ENCODE measurements at regions not wholly inside any gene's neighbourhood (a gene's known extent, or its start where the extent isn't known, plus 50 kb on each side); places are given as distances from the start of the nearest gene placed in this dataset.
A peak's percentile ranks its signal among the peaks of the same experiment; 100 is the strongest.

GRCh38 chr10:33454554-33454953 is 120.1 kb upstream of the NRP1 start:
- no peaks in the 10 kb centered on the region for H3K27me3 ChIP-seq (ENCODE audit: control insufficient read depth, insufficient read depth, low read length)
- H3K79me2 ChIP-seq (ENCODE audit: control insufficient read depth, insufficient read depth, low read length) = no peaks in the 10 kb centered on the region
- H3K9me3 ChIP-seq (ENCODE audit: control insufficient read depth, insufficient read depth, low read depth, low read length) = no peaks in the 10 kb centered on the region
- no peaks in the 10 kb centered on the region for H4K20me1 ChIP-seq (ENCODE audit: control insufficient read depth, extremely low read depth, insufficient read depth, low read length)
- no peak overlapping the region for H3K4me3 ChIP-seq (replicated peaks in 1 of 4; ENCODE audit: control extremely low read depth in 1 of 4, insufficient read depth in 1 of 4, low read depth in 3 of 4, low read length in 4 of 4)
- no peaks in the 10 kb centered on the region for H3K4me1 ChIP-seq (ENCODE audit: control insufficient read depth, extremely low read depth, insufficient read depth, low read length)
- H3K9ac ChIP-seq (ENCODE audit: insufficient read depth, low read length) = no peak overlapping the region
- no peak for DNase-seq (ENCODE audit: low read depth in 2 of 2)
- H3K27ac ChIP-seq (ENCODE audit: insufficient read depth, low read length) = no peak overlapping the region
- no peak for TF ChIP-seq CTCF (conservative IDR thresholded peaks at IDR 0.05 in 1 of 2, IDR thresholded peaks at IDR 0.05 in 1 of 2; ENCODE audit: low read depth in 1 of 2, low read length in 2 of 2)
- TF ChIP-seq EZH2 (IDR thresholded peaks at IDR 0.05; ENCODE audit: low read length, missing control alignments) = no peak
- H2AFZ ChIP-seq (ENCODE audit: low read length) = no peak overlapping the region
- no peaks in the 10 kb centered on the region for H3K36me3 ChIP-seq (ENCODE audit: control insufficient read depth, insufficient read depth, low read length)
- H3K4me2 ChIP-seq (ENCODE audit: extremely low read depth, insufficient read depth, low read length) = no peak overlapping the region

GRCh38 chr10:33453081-33454025 is 118.9 kb upstream of the NRP1 start:
- Histone ChIP-seq H3K9ac (ENCODE audit: insufficient read depth, low read length) (no peak overlapping the region), H2AFZ (ENCODE audit: low read length) (no peak overlapping the region), H3K4me2 (ENCODE audit: extremely low read depth, insufficient read depth, low read length) (no peak overlapping the region), H3K79me2 (ENCODE audit: control insufficient read depth, insufficient read depth, low read length) (no peaks in the 10 kb centered on the region), H3K9me3 (ENCODE audit: control insufficient read depth, insufficient read depth, low read depth, low read length) (no peaks in the 10 kb centered on the region), H3K4me3 (replicated peaks in 1 of 4; ENCODE audit: control extremely low read depth in 1 of 4, insufficient read depth in 1 of 4, low read depth in 3 of 4, low read length in 4 of 4) (no peak overlapping the region), H3K4me1 (ENCODE audit: control insufficient read depth, extremely low read depth, insufficient read depth, low read length) (no peaks in the 10 kb centered on the region), H3K27me3 (ENCODE audit: control insufficient read depth, insufficient read depth, low read length) (no peaks in the 10 kb centered on the region), H3K27ac (ENCODE audit: insufficient read depth, low read length) (no peak overlapping the region), H4K20me1 (ENCODE audit: control insufficient read depth, extremely low read depth, insufficient read depth, low read length) (no peaks in the 10 kb centered on the region), H3K36me3 (ENCODE audit: control insufficient read depth, insufficient read depth, low read length) (no peaks in the 10 kb centered on the region)
- peak in 1 of 2 donors; percentile 91 for DNase-seq (ENCODE audit: low read depth in 2 of 2)
- TF ChIP-seq EZH2 (IDR thresholded peaks at IDR 0.05; ENCODE audit: low read length, missing control alignments) (no peak), CTCF (conservative IDR thresholded peaks at IDR 0.05 in 1 of 2, IDR thresholded peaks at IDR 0.05 in 1 of 2; ENCODE audit: low read depth in 1 of 2, low read length in 2 of 2) (no peak)

- H4K20me1 ChIP-seq (ENCODE audit: control insufficient read depth, extremely low read depth, insufficient read depth, low read length) = no peaks in the 10 kb centered on the region
- H3K9ac ChIP-seq (ENCODE audit: insufficient read depth, low read length) = no peak overlapping the region
- no peaks in the 10 kb centered on the region for H3K9me3 ChIP-seq (ENCODE audit: control insufficient read depth, insufficient read depth, low read depth, low read length)
- no peak for DNase-seq (ENCODE audit: low read depth in 2 of 2)
- H3K4me2 ChIP-seq (ENCODE audit: extremely low read depth, insufficient read depth, low read length) = no peak overlapping the region
- H3K4me3 ChIP-seq (replicated peaks in 1 of 4; ENCODE audit: control extremely low read depth in 1 of 4, insufficient read depth in 1 of 4, low read depth in 3 of 4, low read length in 4 of 4) = no peak overlapping the region
- no peak overlapping the region for H2AFZ ChIP-seq (ENCODE audit: low read length)
- H3K36me3 ChIP-seq (ENCODE audit: control insufficient read depth, insufficient read depth, low read length) = no peaks in the 10 kb centered on the region
- no peaks in the 10 kb centered on the region for H3K79me2 ChIP-seq (ENCODE audit: control insufficient read depth, insufficient read depth, low read length)
- H3K4me1 ChIP-seq (ENCODE audit: control insufficient read depth, extremely low read depth, insufficient read depth, low read length) = no peaks in the 10 kb centered on the region
- H3K27me3 ChIP-seq (ENCODE audit: control insufficient read depth, insufficient read depth, low read length) = no peaks in the 10 kb centered on the region
- no peak overlapping the region for H3K27ac ChIP-seq (ENCODE audit: insufficient read depth, low read length)
- TF ChIP-seq CTCF (conservative IDR thresholded peaks at IDR 0.05 in 1 of 2, IDR thresholded peaks at IDR 0.05 in 1 of 2; ENCODE audit: low read depth in 1 of 2, low read length in 2 of 2) = no peak
- TF ChIP-seq EZH2 (IDR thresholded peaks at IDR 0.05; ENCODE audit: low read length, missing control alignments) = no peak
These were observed 114.1 kb upstream of the NRP1 start for GRCh38 chr10:33448421-33449140.
